Upper lobe of left lung (tissue), 4 donors: ENCODE measurements at regions not wholly inside any gene's neighbourhood (a gene's known extent, or its start where the extent isn't known, plus 50 kb on each side); places are given as distances from the start of the nearest gene placed in this dataset.

Experiments used
- EP300 ChIP-seq, 4 donors: sonication (generic); formaldehyde crosslinking; IDR thresholded peaks; one replicate each; pipeline ENCODE4 v1.5.1; 2017; ENCODE audit warnings: antibody characterized with exemption in 4 of 4, control low read depth in 2 of 4
- POLR2A ChIP-seq, 4 donors: fragments of 450-650 bp; IDR thresholded peaks; one replicate each; pipeline ENCODE4 v1.5.1; 2016 to 2017; ENCODE audit warnings: antibody characterized with exemption in 4 of 4, mild to moderate bottlenecking in 2 of 4
- POLR2AphosphoS5 ChIP-seq, 2 donors: sonication (generic); formaldehyde crosslinking; IDR thresholded peaks; one replicate each; pipeline ENCODE4 v1.5.1; 2017; ENCODE audit warnings: antibody characterized with exemption in 2 of 2
- TF ChIP-seq, protein P1 (sequence below), 6 experiments: fragments of 450-650 bp in 4 of 6; fragments of 200-600 bp in 2 of 6; sonication (generic) in 2 of 6; IDR thresholded peaks; one replicate each; pipeline ENCODE4 v1.5.1; 2016 to 2019; ENCODE audit warnings: antibody characterized with exemption in 6 of 6

- TF ChIP-seq POLR2A (IDR thresholded peaks at IDR 0.05): no peak
- TF ChIP-seq, protein P1, sequence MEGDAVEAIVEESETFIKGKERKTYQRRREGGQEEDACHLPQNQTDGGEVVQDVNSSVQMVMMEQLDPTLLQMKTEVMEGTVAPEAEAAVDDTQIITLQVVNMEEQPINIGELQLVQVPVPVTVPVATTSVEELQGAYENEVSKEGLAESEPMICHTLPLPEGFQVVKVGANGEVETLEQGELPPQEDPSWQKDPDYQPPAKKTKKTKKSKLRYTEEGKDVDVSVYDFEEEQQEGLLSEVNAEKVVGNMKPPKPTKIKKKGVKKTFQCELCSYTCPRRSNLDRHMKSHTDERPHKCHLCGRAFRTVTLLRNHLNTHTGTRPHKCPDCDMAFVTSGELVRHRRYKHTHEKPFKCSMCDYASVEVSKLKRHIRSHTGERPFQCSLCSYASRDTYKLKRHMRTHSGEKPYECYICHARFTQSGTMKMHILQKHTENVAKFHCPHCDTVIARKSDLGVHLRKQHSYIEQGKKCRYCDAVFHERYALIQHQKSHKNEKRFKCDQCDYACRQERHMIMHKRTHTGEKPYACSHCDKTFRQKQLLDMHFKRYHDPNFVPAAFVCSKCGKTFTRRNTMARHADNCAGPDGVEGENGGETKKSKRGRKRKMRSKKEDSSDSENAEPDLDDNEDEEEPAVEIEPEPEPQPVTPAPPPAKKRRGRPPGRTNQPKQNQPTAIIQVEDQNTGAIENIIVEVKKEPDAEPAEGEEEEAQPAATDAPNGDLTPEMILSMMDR (IDR thresholded peaks at IDR 0.05): no peak
- TF ChIP-seq POLR2AphosphoS5 (IDR thresholded peaks at IDR 0.05): no peak
- no peak for TF ChIP-seq EP300 (IDR thresholded peaks at IDR 0.05)
Measured at GRCh38 chr7:83819911-83820310, 171.0 kb upstream of the SEMA3E start.
